Stimulated activated CD8-positive, alpha-beta memory T cell treated with anti-CD3 and anti-CD28 coated beads, Interleukin-7, amount 100 ng/mL, for 24 hours (primary cell): ENCODE measurements at regions not wholly inside any gene's neighbourhood (a gene's known extent, or its start where the extent isn't known, plus 50 kb on each side); places are given as distances from the start of the nearest gene placed in this dataset.

Source experiments
- DNase-seq: peaks from one replicate; pipeline ENCODE4 v3.0.0-alpha.2; 2020; ENCODE audit warnings: low read depth

DNA sequence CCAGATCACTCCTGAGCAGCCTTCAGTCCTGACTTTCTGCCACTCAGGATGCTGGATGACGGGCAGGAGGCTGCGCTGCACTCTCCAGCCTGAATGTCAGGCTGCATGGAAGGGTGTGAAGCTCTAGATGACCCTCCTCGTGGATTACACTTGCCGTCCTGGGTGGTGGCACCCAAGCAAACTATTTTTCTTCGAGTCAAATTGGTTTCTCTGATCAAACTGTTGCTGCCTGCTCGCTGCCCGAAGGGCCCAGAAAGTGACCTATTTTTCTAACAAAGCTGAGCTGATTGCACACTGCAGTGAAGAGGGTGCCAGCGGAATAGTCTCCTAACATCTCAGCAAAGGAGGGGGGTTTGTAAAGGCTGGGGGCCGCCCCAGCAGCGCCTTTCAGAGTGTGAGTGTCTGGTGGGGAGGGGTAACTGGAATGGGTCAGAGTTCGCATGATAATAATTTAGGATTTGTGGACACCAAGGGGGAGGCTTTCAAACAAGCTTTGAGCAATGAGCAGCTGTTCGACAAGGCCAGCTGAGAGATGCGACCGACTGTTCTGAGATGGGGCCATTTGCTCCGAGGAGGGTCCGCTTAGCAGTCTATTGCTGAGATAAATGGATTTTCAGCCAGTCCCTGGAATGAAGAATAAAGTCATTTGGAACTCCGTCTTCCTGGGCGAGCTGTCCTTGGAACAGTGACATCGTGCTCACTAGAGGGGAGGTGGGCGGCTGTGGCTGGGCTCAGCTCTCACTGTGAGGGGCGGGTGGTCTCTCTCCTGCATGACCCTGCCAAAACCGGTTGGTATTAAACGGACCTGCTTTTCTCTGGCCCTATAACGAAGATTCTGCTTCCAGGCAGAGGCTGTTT, 537.6 kb downstream of the BRD1 start:
- no peak for DNase-seq

DNA sequence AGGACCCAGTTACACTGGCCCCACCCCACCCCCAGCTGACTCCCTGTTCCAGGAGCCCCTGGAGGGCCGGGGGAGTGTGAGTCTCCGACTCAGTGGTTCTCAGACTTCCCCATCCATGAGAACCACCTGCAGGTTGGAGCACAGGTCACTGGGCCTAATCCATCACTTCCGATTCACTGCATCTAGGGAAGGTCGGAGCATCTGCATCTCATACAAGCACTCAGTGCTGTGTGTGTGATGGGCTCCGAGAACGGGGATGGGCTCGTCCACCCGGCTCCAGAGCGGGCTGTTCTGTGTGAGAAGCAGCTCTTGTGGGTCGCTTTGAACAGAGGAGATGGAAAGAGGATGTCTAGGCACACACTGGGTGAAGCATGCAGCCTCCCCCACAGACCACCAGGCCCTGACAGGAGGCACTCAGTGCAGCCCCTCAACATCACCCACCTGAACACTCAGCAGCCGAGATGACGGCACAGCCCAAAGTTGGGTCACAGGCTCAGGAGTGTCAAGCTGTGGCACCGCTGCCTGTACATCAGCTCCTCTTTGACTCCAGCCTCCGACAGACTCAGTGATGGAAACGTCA, 541.4 kb downstream of the BRD1 start:
- DNase-seq, result no peak

DNA sequence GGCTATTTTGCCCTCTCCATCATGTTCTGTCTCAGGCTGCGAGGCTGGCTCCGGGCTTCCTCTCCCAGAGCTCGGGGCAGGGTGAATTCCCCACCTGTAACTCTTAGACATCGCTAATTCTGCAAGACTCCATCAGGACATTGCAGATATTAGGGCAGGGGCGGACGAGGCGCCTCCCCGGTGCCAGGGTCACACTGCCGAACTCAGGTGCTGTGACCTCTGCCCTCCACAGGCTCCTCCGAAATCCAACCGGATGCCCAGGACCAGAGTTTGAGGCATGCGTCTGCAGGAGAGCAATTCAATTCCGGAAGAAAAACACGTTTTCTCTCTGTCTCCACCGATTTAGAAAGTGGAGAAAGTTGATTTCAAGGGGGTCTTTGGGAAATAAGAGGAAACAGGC, 542.7 kb downstream of the BRD1 start:
- no peak for DNase-seq

DNA sequence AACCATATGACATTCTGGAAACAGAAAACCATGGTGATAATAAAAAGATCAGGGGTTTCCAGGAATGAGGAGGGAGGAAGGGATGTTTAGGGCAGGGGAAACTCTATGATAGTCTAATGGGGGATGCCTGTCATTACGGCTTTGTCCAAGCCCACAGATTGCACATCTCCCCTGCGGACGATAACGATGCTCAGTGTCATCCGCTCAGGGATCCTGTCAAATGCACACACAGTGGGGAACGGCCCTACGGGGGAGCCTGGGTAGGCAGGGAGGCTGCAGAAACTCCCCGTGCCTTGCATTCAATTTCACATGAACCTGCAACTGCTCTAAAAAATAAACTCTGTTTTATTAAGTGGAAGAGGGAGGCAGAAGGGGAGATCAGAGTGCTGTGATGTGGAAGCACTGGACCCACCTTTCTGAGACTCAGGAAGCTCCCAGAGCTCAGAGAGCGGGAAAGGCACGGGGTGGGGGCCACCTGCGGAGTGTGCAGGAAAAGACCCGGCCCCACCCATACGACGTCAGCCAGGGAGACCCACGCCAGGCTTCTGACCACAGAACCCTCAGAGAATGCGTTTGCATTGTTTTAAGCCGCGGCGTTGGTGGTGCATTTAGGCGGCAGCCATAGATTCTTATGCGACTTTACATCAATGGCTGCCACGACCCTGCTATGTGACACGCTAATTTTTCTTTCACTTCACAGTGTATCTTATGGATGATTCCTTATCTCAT, 543.5 kb downstream of the BRD1 start:
- no peak for DNase-seq

DNA sequence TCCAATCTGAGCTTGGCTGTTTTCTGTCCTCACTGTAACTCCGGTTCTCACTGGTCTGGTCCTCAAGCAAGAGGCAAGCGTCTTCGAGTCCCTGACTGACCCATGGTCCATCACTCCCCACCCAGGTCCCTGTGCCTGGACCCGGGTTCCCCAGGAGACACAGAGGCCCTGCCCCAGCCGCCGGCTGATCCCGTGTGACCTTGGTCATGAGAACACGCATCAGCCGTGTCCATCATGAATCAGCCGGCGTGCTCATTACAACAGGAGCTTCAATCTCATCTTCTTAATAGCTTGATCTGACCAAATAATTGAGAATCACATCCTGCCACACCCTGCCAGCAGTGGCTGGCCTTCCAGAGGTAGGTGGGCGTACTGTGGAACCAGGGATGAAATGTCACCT, 545.1 kb downstream of the BRD1 start:
- no peak for DNase-seq

DNA sequence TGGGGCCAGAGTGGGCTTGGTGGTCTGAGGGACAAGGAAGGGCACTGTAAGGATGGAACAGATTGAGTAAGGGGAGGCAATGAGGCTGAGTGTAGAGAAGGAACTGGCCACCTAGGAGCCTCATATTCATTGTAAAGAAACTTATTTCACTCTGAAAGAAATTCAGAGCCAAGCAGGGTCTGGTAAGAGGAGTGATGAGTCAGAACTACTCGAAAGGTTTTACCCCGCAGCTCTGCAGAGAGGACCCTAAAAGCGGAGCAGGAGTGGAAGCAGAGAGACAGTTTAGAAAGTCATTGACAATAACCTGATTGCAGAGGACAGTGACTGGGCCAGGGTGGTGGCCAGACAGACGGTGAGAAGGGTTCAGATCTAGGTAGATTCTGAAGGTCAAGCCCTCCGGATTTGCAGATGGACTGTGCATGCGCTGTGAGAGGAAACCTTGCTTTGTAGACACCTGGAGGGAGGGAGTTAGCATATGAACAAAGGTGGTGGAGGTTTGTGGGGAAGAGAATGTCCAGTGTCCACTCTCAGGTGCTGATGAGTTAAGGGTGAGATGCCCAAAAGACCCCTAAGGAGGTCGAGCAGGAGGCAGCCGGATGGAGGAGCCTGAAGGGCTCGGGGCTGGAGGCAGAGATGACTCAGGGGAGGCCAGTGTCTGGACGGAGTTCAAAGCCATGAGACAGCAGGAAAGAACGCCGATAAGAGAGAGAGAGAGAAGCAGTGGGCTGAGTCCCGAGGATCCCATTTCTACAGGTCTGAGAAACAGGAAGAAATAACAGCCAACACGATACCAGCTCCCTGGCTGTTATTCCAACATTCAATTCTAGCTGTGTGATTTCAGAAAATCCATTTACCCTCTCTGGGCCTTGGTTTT, 546.0 kb downstream of the BRD1 start:
- no peak for DNase-seq

DNA sequence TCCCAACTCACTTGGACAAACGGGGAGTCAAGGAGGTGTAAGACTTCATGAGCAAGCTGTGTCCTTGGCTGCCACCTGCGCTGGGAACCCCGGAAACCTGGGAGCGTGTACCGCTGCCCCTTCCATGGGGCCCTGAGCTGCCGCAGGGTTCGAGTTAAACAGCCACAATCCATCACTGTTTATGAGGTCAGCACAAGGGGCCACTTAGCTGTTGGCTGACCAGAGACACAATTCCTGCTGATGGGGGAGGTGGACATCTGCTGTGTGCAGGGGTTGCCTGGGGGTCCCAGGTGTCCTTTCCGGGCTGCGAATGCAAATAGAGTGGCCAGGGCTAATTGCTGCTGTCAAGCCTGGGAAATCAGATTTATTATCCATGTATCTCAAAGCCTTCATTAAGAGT, 549.3 kb downstream of the BRD1 start:
- no peak for DNase-seq

DNA sequence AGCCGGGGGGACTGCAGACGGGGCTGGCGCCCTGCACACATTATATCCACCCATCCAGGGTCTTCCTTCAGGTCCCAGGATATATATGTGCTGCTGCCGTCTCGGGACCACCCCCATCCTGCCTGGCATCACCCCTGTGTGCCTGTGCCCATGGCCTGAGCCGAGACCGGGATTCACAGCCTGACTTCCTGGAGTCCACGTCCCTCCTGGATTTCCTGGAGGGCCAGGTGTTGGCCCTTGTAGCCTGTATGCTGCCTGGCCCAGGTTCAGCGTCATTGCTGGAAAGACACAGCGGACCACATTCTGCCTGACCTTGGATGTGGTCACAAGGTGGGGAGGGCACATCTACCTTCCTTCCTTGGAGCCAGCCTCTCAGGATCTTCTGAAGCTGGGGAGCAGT, 551.1 kb downstream of the BRD1 start:
- no peak for DNase-seq

DNA sequence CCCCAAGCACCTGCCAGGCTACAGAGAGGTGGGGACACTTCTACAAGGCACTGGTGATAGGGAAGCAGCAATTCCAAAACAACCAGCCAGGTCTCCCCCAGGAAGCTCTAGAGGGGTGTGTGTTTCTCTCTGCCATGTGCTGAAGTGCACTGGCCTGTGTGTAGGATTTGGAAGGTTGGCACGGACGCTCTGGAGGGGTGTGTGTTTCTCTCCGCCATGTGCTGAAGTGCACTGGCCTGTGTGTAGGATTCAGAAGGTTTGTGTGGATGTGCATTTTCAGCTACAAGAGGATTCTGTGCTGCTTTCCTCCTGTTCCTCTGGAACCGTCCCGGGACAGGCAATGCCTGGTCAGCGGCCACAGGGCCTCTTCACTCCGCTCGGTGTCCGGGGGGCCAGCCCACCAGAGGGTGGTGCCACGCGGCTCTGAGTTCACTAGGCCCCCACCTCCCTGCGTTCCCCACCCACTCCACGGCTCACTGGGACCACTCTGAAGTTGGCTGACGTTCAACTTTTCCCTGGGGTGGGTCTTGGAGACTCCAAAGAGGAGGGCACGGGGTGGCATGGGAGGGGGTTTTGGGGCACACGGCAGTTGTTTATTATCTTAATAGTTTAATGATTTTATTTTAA, 552.8 kb downstream of the BRD1 start:
- no peak for DNase-seq

DNA sequence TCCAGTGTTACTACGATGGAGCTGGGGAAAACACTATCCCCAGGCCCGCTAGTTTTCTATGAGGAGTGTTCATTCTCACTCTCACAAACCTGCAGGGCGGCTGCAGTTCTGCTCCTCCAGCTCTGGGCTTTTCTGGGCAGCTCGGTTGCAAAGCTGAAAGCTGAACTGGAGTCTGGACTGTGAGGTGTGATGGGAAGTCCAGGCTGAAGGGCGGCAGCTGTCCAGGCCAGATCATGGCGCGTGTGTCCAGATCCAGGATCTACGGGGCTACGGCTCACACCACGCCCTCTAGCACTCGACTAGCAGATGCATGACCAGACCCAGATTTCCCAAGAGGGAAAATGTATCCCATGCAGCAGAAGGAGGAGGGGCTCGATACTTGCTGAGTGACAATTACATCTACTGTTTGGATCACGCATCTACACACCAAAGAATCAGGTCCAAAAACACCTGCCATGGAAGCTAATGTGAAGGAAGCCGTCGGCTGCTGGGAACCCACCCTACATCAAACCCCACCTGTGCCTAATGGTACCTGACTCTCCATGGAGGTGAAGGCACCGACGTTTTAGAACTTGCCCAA, 555.0 kb downstream of the BRD1 start:
- no peak for DNase-seq

DNA sequence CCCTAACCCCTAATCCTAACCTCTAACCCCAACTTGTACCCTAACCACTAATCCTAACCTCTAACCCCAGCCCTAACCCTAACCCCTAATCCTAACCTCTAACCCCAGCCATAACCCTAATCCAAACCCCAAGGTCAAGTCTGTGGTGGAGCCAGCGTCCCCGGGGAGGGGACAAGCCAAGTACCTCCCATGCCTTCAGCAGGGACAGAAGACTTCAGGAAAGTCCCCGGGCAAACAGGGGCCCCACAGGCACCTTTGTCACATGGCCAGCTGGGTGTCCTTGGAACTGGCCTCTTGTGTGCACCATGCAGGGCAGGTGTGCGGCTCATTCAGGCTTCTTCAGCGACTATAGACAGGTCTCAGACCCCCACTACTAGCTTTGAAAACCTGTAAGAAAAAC, 555.8 kb downstream of the BRD1 start:
- no peak for DNase-seq

DNA sequence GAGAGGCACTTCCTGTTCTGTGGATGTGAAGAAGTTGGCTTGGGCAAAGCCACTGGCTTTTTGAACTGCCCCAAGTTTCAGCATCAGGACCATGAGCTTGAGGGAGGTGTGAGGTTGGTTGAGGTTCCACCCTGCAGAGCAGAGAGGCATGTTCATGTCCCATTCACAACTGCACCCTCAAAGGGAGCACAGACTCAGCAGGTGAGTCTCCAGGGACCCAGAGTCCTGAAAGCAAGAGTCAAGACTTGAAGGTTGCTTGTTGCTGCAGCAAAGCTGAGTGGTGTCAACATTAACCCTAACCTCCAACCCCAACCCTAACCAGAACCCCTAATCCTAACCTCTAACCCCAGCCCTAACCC, 556.3 kb downstream of the BRD1 start:
- DNase-seq, result no peak

DNA sequence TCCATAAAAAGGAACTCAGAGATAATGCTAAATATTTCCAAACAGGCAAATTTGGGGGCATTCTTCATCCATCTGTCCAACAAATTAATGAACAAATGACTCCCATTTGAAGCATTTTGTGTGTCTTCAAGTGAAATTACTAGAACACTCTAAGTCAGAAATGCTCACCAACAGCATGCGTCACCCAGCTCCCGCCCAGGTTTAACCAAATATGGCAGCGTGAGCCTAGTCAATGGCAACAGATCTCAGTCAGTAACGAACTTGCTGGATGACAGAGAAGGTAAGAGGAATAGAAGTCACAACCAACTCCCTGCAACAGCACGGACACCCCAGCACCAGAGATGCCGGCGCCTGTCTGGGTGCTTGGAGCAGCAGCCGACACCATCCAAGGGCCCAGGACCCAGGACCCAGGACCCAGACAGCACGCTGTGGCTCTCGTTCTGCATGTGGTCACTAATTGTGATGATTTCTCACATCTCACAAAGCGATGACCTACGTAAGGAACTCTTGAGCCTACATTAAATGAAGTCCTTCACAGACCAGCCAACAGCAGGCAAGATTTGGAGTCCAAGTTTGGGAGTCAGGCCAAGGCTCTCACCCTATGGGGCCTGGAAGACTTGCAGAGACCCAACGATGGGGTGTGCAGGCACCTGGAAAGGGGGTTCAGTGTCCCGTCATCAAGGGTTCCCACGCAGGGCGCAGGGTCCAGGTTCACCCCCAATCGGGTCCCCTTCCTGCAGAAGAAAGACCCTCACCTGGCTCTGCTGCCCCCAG, 556.9 kb downstream of the BRD1 start:
- no peak for DNase-seq

DNA sequence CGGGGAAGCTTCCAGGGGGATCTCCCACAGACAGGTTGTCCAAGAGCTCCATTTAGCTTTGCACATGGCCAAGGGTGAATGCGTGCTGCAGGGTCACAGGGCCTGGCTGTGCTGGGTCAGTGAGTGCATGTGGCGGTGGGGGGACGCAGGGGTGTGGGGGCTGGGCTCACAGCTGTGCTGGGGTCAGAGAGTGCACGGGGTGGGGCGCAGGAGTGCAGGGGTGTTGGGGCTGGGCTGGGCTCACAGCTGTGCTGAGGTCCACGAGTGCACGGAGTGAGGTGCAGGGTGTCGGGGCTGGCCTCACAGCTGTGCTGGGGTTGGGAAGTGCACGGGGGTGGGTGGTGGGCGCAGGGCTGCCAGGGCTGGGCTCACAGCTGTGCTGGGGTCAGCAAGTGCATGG, 557.7 kb downstream of the BRD1 start:
- no peak for DNase-seq

DNA sequence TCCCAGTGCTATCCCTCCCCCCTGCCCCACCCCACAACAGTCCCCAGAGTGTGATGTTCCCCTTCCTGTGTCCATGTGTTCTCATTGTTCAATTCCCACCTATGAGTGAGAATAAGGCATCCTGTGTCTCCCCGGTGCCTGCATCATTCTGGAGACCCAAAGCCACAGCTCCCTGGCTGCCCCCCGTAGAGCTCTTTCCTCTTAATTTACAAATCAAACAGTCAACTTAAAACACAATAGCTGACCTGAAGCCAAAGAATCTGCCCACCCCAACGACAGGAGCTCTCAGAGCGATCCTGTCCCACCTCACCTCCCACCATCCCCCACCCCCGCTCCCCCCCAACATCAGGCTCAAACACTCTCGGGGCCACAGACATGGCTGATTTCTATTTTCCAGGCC, 558.3 kb downstream of the BRD1 start:
- DNase-seq, result no peak

DNA sequence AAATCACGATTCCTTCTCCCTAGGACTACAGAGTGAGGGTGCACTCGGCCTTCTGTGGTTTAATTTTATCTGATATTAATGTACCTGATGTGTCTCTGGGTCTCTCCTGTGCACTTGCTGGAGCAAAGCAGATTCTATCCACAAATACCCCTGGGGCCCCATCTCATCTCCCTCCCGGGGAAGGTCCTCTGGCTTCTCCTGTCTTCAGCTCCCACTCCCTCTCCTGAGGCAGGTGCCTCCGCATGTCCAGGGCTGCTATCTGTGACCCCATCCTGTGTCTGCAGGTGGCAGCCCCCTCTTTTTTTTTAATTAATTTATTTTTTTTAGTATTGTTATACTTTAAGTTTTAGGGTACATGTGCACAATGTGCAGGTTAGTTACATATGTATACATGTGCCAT, 558.7 kb downstream of the BRD1 start:
- no peak for DNase-seq

DNA sequence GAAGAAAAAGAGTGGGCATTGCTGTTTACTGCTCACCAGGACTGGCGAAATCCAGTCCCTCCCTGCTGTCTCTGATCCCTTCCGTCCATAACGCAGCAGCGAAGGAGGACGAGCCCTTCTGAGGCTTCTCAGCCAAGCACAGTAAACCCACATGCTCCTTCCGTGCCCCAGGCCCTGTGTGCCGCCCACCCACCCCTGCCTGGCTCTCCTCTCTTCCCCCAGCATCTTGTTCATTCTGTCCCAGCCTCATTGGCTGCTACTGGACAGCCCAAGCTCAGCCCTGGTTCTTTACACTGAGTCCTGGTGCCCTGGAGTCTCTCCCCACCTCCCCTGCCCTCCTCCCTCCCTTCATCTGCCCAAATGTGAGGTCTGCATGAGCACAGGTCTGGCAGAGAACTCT, 559.7 kb downstream of the BRD1 start:
- no peak for DNase-seq

DNA sequence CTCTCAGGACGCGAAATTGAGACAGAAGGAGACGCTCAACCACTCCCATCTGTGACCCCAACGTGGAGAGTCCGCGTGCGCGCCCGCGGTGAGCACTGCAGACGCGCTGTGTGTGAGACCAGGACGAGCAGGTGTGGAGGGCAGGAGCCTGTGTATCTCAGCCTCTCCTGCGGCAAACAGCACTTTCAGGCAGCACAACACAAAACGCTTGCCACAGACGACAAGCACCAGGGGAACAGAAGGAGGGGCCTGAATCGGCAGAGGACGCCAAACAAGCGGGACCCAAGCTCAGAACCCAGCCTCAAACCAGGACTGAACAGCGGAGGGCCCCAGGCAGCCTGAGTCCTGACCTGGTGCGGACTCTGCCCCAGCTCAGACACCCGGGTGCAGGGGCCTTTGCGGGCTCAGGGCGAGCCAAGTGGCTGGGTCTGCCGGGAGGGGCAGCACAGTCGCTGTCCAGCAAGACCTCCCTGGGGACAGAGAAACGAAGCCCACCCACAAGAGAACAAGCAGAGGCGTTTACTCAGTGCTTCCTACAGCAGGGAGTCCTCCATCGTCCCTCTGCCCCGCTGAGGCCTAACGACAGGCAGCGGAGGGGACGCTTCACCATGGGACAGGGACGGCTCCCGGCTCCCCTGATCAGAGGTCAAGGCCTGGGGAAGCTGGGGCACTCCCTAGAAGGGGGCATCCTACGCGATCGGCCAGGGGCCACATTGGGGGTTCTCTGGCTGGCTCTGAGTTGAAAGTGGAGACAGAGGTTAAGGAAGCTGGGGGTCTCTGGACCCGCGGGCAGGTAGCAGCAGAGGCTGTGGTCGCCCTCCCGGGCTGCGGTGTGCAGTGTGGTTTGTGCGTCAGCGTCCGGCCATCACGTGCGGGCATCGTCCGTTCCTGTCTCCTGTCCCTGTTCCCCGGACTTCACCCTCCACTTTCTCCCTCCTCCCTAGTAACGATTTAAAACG, 560.8 kb downstream of the BRD1 start:
- DNase-seq, result no peak

DNA sequence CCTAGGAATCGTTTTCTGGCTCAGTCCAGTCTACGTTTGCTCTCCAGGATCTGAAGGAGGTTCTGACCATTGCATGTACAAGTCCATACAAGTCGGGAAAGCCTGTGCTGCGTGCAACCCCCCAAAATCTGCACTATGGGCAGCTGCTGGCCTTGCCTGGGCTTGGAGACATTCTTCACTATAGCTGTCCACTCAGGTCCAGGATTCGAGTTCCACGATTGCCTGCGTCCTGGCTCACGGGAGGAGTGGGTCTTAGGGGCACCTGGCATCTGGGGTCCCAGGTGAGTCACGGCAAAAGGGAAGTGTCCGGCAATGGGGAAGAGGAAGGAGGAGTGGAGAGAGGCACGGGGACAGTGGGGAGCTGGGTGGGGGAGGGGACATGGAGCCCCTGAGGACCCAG, 563.0 kb downstream of the BRD1 start:
- no peak for DNase-seq

DNA sequence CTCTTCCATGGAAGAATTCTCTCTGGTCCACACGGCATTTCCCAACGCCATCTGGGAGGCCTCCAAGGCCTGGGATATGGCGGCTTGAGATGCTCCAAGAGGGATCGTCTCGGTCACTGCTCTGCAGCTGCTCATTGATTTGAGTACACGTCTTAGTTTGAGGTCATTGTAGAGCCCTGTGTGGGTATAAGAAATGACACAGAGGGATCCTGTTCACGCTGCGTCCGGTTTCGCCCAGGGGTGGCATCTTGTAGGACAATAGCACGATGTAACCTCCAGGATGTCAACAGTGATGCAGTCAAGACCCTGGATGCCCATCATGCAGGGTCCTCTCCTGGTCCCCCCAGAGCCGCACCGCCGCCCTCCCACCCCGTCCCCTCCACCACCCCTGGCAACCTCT, 564.6 kb downstream of the BRD1 start:
- DNase-seq, result no peak
